ENCODE measurements at regions not wholly inside any gene's neighbourhood (a gene's known extent, or its start where the extent isn't known, plus 50 kb on each side); places are given as distances from the start of the nearest gene placed in this dataset.
A peak's percentile ranks its signal among the peaks of the same experiment; 100 is the strongest.

DNA sequence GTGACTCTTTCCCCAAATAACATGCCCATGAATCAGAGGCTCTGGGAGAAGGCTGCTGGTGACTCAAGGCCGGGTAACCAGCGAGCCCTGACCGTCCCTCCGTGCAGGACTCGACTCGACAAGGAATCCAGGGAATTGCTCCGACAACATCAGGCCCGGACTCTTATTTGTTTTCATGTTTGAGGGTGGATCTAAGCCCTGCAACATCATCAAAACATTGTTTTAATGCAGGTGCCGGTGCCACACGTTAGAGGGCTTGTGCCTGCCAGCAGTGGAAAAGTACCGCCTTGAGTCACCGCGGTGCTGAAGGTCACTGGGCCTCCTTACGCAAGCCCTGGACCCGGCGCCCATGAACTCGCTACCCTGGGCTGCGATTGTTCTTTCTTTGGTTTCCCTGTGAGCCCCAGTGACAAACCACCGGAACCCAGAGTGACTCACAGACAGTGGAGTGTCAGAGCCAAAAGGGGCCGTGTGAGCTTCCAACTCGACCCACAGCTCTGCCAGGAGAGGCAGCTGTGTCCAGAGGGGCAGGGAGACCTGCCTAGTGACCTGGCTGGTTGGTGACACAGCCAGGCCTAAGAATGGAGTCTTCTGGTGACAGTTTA lies 139.4 kb upstream of the SHH start:
- DNase-seq: peak; percentile 87
- H2AK5ac ChIP-seq (ENCODE audit: low read length, severe bottlenecking): peak overlapping the region; percentile 69
- peak overlapping the region; percentile 54 for H2BK5ac ChIP-seq (ENCODE audit: low read depth, low read length, poor library complexity, severe bottlenecking)
- H3K14ac ChIP-seq (ENCODE audit: low read length in 2 of 2): no peak overlapping the region
- H3K4me1 ChIP-seq (ENCODE audit: control insufficient read depth, insufficient read depth, low read depth, low read length): peaks cover 19% of the 10 kb centered on the region
- WGBS: 42% methylated on average over 21 of the region's 21 CpGs
- no peak overlapping the region for H3K4ac ChIP-seq (ENCODE audit: low read depth in 1 of 2, low read length in 2 of 2)
- no peak overlapping the region for H3K18ac ChIP-seq (ENCODE audit: low read depth in 1 of 2, low read length in 2 of 2)
- H4K91ac ChIP-seq (ENCODE audit: low read length): no peak overlapping the region
- no peaks in the 10 kb centered on the region for H3K79me1 ChIP-seq (replicated peaks; ENCODE audit: low read length, poor library complexity, severe bottlenecking)
- peak overlapping the region; percentile 90 for H3K27ac ChIP-seq (ENCODE audit: low read length, poor library complexity, severe bottlenecking)
- H3K23ac ChIP-seq (ENCODE audit: low read length in 2 of 2): no peak overlapping the region
- no peaks in the 10 kb centered on the region for H3K27me3 ChIP-seq (ENCODE audit: control insufficient read depth in 1 of 2, insufficient read depth in 1 of 2, low read length in 2 of 2)
- H3K4me2 ChIP-seq (ENCODE audit: low read length, poor library complexity, severe bottlenecking): no peak overlapping the region
- H3K9me3 ChIP-seq (ENCODE audit: control insufficient read depth, low read length): peaks cover 4% of the 10 kb centered on the region
- no peak overlapping the region for H2BK120ac ChIP-seq (ENCODE audit: low read depth, low read length)
- H3K9ac ChIP-seq (ENCODE audit: low read length): no peak overlapping the region
- H3K36me3 ChIP-seq (ENCODE audit: control insufficient read depth in 1 of 2, insufficient read depth in 2 of 2, low read depth in 1 of 2, low read length in 2 of 2): no peaks in the 10 kb centered on the region
- no peak overlapping the region for H2BK15ac ChIP-seq (ENCODE audit: low read depth, poor library complexity, severe bottlenecking)
- no peak overlapping the region for H3K4me3 ChIP-seq (ENCODE audit: insufficient read depth in 1 of 2, low read depth in 1 of 2, low read length in 2 of 2)
- no peak overlapping the region for H4K8ac ChIP-seq (ENCODE audit: low read length)
- no peak overlapping the region for H2AFZ ChIP-seq (ENCODE audit: low read depth, low read length)
- no peak overlapping the region for H2BK12ac ChIP-seq (ENCODE audit: low read length in 2 of 2)

DNA sequence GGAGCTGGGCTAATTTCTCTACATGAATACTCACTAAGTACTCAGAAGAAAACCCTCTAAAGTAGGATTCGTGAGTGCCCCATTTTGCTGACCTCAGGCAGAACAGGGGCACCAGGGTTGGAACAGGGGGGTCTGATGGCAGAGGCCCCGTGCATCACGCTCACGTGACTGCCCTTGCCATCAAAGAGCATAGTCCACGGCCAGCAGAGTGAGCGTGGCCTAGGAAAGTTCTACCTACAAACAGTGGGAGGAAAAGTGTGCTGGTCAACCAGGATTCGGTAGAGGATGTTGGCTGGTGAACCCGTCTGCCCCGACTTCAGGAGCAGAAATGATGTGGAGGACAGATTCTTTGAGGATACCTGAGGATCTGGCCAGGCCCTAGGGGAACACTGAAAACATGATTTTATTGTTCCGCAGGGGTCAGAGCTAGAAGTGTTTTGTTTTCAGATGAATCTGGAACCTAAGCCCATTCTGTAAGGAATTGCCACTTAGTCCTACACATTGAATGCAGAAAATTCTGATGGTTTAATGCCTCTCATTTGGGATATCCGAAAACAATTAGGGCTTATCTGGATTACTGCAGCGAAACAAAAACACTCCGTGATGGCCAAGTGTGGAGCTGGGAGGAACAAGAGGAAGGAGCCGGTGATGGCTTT lies 138.8 kb upstream of the SHH start:
- 70% methylated on average over 14 of the region's 14 CpGs for WGBS
- no peak for DNase-seq

DNA sequence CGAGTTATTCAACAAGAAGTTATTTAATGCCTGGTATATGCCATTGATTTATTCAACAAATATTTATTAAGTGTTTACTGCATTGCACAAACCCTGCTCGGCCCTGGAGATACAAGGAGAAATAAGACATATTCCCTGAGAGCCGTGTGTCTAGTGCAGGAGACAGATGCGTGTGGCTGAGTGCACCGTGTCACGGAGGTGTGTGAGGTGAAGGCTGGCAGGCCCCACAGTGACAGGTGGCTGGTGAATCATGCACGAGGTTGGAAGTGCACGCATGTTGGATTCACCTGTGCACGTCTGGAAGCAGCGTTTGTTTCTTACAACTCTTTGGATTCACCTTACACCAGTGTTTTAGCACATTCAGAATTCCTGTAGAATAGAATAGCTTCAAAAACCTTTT lies 136.6 kb upstream of the SHH start:
- Histone ChIP-seq H4K8ac (ENCODE audit: low read length) (no peak overlapping the region), H3K9me3 (ENCODE audit: control insufficient read depth, low read length) (peaks cover 8% of the 10 kb centered on the region), H3K27ac (ENCODE audit: low read length, poor library complexity, severe bottlenecking) (no peak overlapping the region), H3K4me1 (ENCODE audit: control insufficient read depth, insufficient read depth, low read depth, low read length) (peaks cover 19% of the 10 kb centered on the region), H2BK120ac (ENCODE audit: low read depth, low read length) (no peak overlapping the region), H3K9ac (ENCODE audit: low read length) (no peak overlapping the region), H4K91ac (ENCODE audit: low read length) (no peak overlapping the region), H2AK5ac (ENCODE audit: low read length, severe bottlenecking) (no peak overlapping the region), H3K79me1 (replicated peaks; ENCODE audit: low read length, poor library complexity, severe bottlenecking) (no peaks in the 10 kb centered on the region), H3K18ac (ENCODE audit: low read depth in 1 of 2, low read length in 2 of 2) (no peak overlapping the region), H3K4me3 (ENCODE audit: insufficient read depth in 1 of 2, low read depth in 1 of 2, low read length in 2 of 2) (no peak overlapping the region), H3K4me2 (ENCODE audit: low read length, poor library complexity, severe bottlenecking) (no peak overlapping the region), H3K27me3 (ENCODE audit: control insufficient read depth in 1 of 2, insufficient read depth in 1 of 2, low read length in 2 of 2) (no peaks in the 10 kb centered on the region), H3K14ac (ENCODE audit: low read length in 2 of 2) (no peak overlapping the region), H3K4ac (ENCODE audit: low read depth in 1 of 2, low read length in 2 of 2) (no peak overlapping the region), H3K36me3 (ENCODE audit: control insufficient read depth in 1 of 2, insufficient read depth in 2 of 2, low read depth in 1 of 2, low read length in 2 of 2) (no peaks in the 10 kb centered on the region), H2BK15ac (ENCODE audit: low read depth, poor library complexity, severe bottlenecking) (no peak overlapping the region), H3K23ac (ENCODE audit: low read length in 2 of 2) (no peak overlapping the region), H2BK12ac (ENCODE audit: low read length in 2 of 2) (no peak overlapping the region), H2BK5ac (ENCODE audit: low read depth, low read length, poor library complexity, severe bottlenecking) (no peak overlapping the region), H2AFZ (ENCODE audit: low read depth, low read length) (no peak overlapping the region)
- WGBS: 87% methylated on average over 6 of the region's 10 CpGs
- DNase-seq: no peak

More for the DNA sequence above, 138.8 kb upstream of the SHH start:
- Histone ChIP-seq H3K18ac (ENCODE audit: low read depth in 1 of 2, low read length in 2 of 2) (no peak overlapping the region), H3K9ac (ENCODE audit: low read length) (peak overlapping the region; percentile 32), H3K4me2 (ENCODE audit: low read length, poor library complexity, severe bottlenecking) (no peak overlapping the region), H4K8ac (ENCODE audit: low read length) (no peak overlapping the region), H3K9me3 (ENCODE audit: control insufficient read depth, low read length) (peaks cover 7% of the 10 kb centered on the region), H4K91ac (ENCODE audit: low read length) (no peak overlapping the region), H3K14ac (ENCODE audit: low read length in 2 of 2) (no peak overlapping the region), H2BK120ac (ENCODE audit: low read depth, low read length) (no peak overlapping the region), H3K27ac (ENCODE audit: low read length, poor library complexity, severe bottlenecking) (peak overlapping the region; percentile 90), H3K4ac (ENCODE audit: low read depth in 1 of 2, low read length in 2 of 2) (no peak overlapping the region), H2BK12ac (ENCODE audit: low read length in 2 of 2) (no peak overlapping the region), H2AFZ (ENCODE audit: low read depth, low read length) (no peak overlapping the region), H3K27me3 (ENCODE audit: control insufficient read depth in 1 of 2, insufficient read depth in 1 of 2, low read length in 2 of 2) (no peaks in the 10 kb centered on the region), H3K23ac (ENCODE audit: low read length in 2 of 2) (no peak overlapping the region), H2BK5ac (ENCODE audit: low read depth, low read length, poor library complexity, severe bottlenecking) (no peak overlapping the region), H2BK15ac (ENCODE audit: low read depth, poor library complexity, severe bottlenecking) (no peak overlapping the region), H3K4me1 (ENCODE audit: control insufficient read depth, insufficient read depth, low read depth, low read length) (peaks cover 19% of the 10 kb centered on the region), H2AK5ac (ENCODE audit: low read length, severe bottlenecking) (no peak overlapping the region), H3K4me3 (ENCODE audit: insufficient read depth in 1 of 2, low read depth in 1 of 2, low read length in 2 of 2) (no peak overlapping the region), H3K36me3 (ENCODE audit: control insufficient read depth in 1 of 2, insufficient read depth in 2 of 2, low read depth in 1 of 2, low read length in 2 of 2) (no peaks in the 10 kb centered on the region), H3K79me1 (replicated peaks; ENCODE audit: low read length, poor library complexity, severe bottlenecking) (no peaks in the 10 kb centered on the region)

DNA sequence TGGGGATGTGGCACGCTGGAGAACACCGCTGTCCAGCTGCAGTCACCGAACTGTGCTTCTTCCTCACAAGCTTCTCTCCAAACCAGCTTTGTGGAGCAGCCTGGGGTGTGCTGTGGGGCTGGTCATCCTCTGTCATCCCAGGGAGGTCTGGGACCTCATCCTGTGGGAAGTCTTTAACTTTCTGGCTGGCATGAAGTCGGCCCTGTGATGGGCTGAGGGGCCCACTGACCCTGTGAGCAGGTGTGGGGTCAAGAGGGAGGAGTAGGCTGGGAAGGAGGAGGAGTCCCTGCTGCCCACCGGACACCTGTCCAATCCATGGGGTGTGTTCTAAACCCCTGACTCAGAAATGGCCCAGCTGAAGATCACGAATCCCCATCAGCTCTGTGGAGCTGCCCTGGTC lies 136.2 kb upstream of the SHH start:
- DNase-seq: no peak
- Histone ChIP-seq H2AFZ (ENCODE audit: low read depth, low read length) (no peak overlapping the region), H3K79me1 (replicated peaks; ENCODE audit: low read length, poor library complexity, severe bottlenecking) (no peaks in the 10 kb centered on the region), H2BK15ac (ENCODE audit: low read depth, poor library complexity, severe bottlenecking) (no peak overlapping the region), H2BK5ac (ENCODE audit: low read depth, low read length, poor library complexity, severe bottlenecking) (no peak overlapping the region), H2BK12ac (ENCODE audit: low read length in 2 of 2) (no peak overlapping the region), H3K36me3 (ENCODE audit: control insufficient read depth in 1 of 2, insufficient read depth in 2 of 2, low read depth in 1 of 2, low read length in 2 of 2) (no peaks in the 10 kb centered on the region), H3K27me3 (ENCODE audit: control insufficient read depth in 1 of 2, insufficient read depth in 1 of 2, low read length in 2 of 2) (no peaks in the 10 kb centered on the region), H3K14ac (ENCODE audit: low read length in 2 of 2) (no peak overlapping the region), H2BK120ac (ENCODE audit: low read depth, low read length) (no peak overlapping the region), H4K91ac (ENCODE audit: low read length) (no peak overlapping the region), H3K4me2 (ENCODE audit: low read length, poor library complexity, severe bottlenecking) (no peak overlapping the region), H3K4ac (ENCODE audit: low read depth in 1 of 2, low read length in 2 of 2) (no peak overlapping the region), H2AK5ac (ENCODE audit: low read length, severe bottlenecking) (peak overlapping the region; percentile 55), H3K9me3 (ENCODE audit: control insufficient read depth, low read length) (peaks cover 8% of the 10 kb centered on the region), H3K27ac (ENCODE audit: low read length, poor library complexity, severe bottlenecking) (no peak overlapping the region), H3K23ac (ENCODE audit: low read length in 2 of 2) (no peak overlapping the region), H4K8ac (ENCODE audit: low read length) (no peak overlapping the region), H3K18ac (ENCODE audit: low read depth in 1 of 2, low read length in 2 of 2) (no peak overlapping the region), H3K4me3 (ENCODE audit: insufficient read depth in 1 of 2, low read depth in 1 of 2, low read length in 2 of 2) (peak overlapping the region in 1 of 2 experiments; percentile 6), H3K4me1 (ENCODE audit: control insufficient read depth, insufficient read depth, low read depth, low read length) (peaks cover 19% of the 10 kb centered on the region), H3K9ac (ENCODE audit: low read length) (no peak overlapping the region)
- 58% methylated on average over 5 of the region's 6 CpGs for WGBS

Measured in mesenchymal stem cell (in vitro differentiated cells and primary cell).